Activated CD8-positive, alpha-beta T cell treated with anti-CD3 and anti-CD28 coated beads for 36 hours (primary cell): ENCODE measurements at regions not wholly inside any gene's neighbourhood (a gene's known extent, or its start where the extent isn't known, plus 50 kb on each side); places are given as distances from the start of the nearest gene placed in this dataset.

Source experiments
- ATAC-seq: fragments of 200-7000 bp; cut with Tn5 transposase; one replicate; pipeline ENCODE4 v1.10.0; 2021; ENCODE audit warnings: mild to moderate bottlenecking, moderate library complexity
- CTCF ChIA-PET: fragments of 350-600 bp; sonication (Branson Sonifier 250); formaldehyde crosslinking; loops from one replicate; lab custom pipeline; 2021; ENCODE audit warnings: antibody characterized with exemption; lab: Charles Lee
- POLR2A ChIA-PET: fragments of 350-600 bp; sonication (Branson Sonifier 250); formaldehyde crosslinking; loops from one replicate; lab custom pipeline; 2021; ENCODE audit warnings: antibody characterized with exemption; lab: Charles Lee
- DNase-seq: peaks from one replicate; pipeline ENCODE4 v3.0.0-alpha.2; 2020
- H3K27ac Mint-ChIP-seq: one replicate; pipeline ENCODE4 v1.8.0; 2021; ENCODE audit warnings: mild to moderate bottlenecking, mixed read lengths
- H3K27me3 Mint-ChIP-seq: one replicate; pipeline ENCODE4 v1.8.0; 2021; ENCODE audit warnings: mixed read lengths
- H3K36me3 Mint-ChIP-seq: one replicate; pipeline ENCODE4 v1.8.0; 2021; ENCODE audit warnings: low read depth, mixed read lengths
- H3K4me1 Mint-ChIP-seq: one replicate; pipeline ENCODE4 v1.8.0; 2021; ENCODE audit warnings: low read depth, mixed read lengths
- H3K4me3 Mint-ChIP-seq: one replicate; pipeline ENCODE4 v1.8.0; 2021; ENCODE audit warnings: mild to moderate bottlenecking, moderate library complexity, mixed read lengths
- H3K9me3 Mint-ChIP-seq: one replicate; pipeline ENCODE4 v1.8.0; 2021; ENCODE audit warnings: mixed read lengths
- intact Hi-C: fragments of 100-400 bp; cut with micrococcal nuclease; formaldehyde crosslinking; loops from one replicate; pipeline ENCODE4 v1.10.0; 2022
- TF ChIP-seq, protein P1 (sequence below): fragments of 200-600 bp; IDR thresholded peaks from one replicate; pipeline ENCODE4 v1.8.0; 2022; ENCODE audit warnings: antibody characterized with exemption, mild to moderate bottlenecking

GRCh38 chr15:62588938-62589670, 424.0 kb upstream of the C2CD4B start:
- Mint-ChIP-seq H3K27me3 (peaks cover 5% of the 10 kb centered on the region), H3K9me3 (no peaks in the 10 kb centered on the region), H3K27ac (no peak overlapping the region), H3K4me1 (no peaks in the 10 kb centered on the region), H3K36me3 (no peaks in the 10 kb centered on the region), H3K4me3 (no peak overlapping the region)
- intact Hi-C loops = no loop called here
- ChIA-PET CTCF (no interaction called here), POLR2A (no interaction called here)
- no peak for DNase-seq
- ATAC-seq = no peak
- TF ChIP-seq, protein P1, sequence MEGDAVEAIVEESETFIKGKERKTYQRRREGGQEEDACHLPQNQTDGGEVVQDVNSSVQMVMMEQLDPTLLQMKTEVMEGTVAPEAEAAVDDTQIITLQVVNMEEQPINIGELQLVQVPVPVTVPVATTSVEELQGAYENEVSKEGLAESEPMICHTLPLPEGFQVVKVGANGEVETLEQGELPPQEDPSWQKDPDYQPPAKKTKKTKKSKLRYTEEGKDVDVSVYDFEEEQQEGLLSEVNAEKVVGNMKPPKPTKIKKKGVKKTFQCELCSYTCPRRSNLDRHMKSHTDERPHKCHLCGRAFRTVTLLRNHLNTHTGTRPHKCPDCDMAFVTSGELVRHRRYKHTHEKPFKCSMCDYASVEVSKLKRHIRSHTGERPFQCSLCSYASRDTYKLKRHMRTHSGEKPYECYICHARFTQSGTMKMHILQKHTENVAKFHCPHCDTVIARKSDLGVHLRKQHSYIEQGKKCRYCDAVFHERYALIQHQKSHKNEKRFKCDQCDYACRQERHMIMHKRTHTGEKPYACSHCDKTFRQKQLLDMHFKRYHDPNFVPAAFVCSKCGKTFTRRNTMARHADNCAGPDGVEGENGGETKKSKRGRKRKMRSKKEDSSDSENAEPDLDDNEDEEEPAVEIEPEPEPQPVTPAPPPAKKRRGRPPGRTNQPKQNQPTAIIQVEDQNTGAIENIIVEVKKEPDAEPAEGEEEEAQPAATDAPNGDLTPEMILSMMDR = no peak

GRCh38 chr15:62591842-62592838, 427.1 kb upstream of the C2CD4B start:
- Mint-ChIP-seq H3K36me3 (no peaks in the 10 kb centered on the region), H3K4me3 (no peak overlapping the region), H3K27ac (no peak overlapping the region), H3K27me3 (peaks cover 12% of the 10 kb centered on the region), H3K4me1 (no peaks in the 10 kb centered on the region), H3K9me3 (no peaks in the 10 kb centered on the region)
- ChIA-PET CTCF (no interaction called here), POLR2A (no interaction called here)
- DNase-seq (no peak), ATAC-seq (no peak)
- intact Hi-C loops = no loop called here
- TF ChIP-seq, protein P1 = no peak

GRCh38 chr15:62592920-62593319, 427.8 kb upstream of the C2CD4B start:
- ATAC-seq (no peak), DNase-seq (no peak)
- TF ChIP-seq, protein P1 = no peak
- Mint-ChIP-seq H3K36me3 (no peaks in the 10 kb centered on the region), H3K9me3 (no peaks in the 10 kb centered on the region), H3K4me3 (no peak overlapping the region), H3K4me1 (no peaks in the 10 kb centered on the region), H3K27me3 (peaks cover 12% of the 10 kb centered on the region), H3K27ac (no peak overlapping the region)
- ChIA-PET CTCF (no interaction called here), POLR2A (no interaction called here)
- intact Hi-C loops = no loop called here

- H3K27me3 Mint-ChIP-seq = peaks cover 14% of the 10 kb centered on the region
- H3K4me3 Mint-ChIP-seq = no peak overlapping the region
- ATAC-seq (no peak), DNase-seq (no peak)
- intact Hi-C loops = no loop called here
- ChIA-PET POLR2A (no interaction called here), CTCF (interaction anchor here (0.8 kb wide), 1 partner anchor 10 kb away, joined by 3 read pairs; no protein-coding TSS in a partner anchor)
- no peaks in the 10 kb centered on the region for H3K36me3 Mint-ChIP-seq
- no peaks in the 10 kb centered on the region for H3K9me3 Mint-ChIP-seq
- H3K27ac Mint-ChIP-seq = no peak overlapping the region
- TF ChIP-seq, protein P1 = no peak
- no peaks in the 10 kb centered on the region for H3K4me1 Mint-ChIP-seq
These were observed 428.8 kb upstream of the C2CD4B start for GRCh38 chr15:62593681-62594399.
